WTC11 (cell line): ENCODE measurements at regions not wholly inside any gene's neighbourhood (a gene's known extent, or its start where the extent isn't known, plus 50 kb on each side); places are given as distances from the start of the nearest gene placed in this dataset.

Source experiments
- ATAC-seq: fragments of 200-7000 bp; cut with Tn5 transposase; 2 replicates; pipeline ENCODE4 v1.10.0; 2021; ENCODE audit warnings: mild to moderate bottlenecking, moderate library complexity
- CTCF ChIA-PET: fragments of 300-600 bp; sonication (Branson Sonifier 250); formaldehyde crosslinking; loops from one replicate; lab custom pipeline; 2021; ENCODE audit warnings: antibody characterized with exemption; lab: Charles Lee
- POLR2A ChIA-PET: fragments of 350-600 bp; sonication (Branson Sonifier 250); formaldehyde crosslinking; loops from one replicate; lab custom pipeline; 2021; ENCODE audit warnings: antibody characterized with exemption; lab: Charles Lee
- DNase-seq: peaks from one replicate; pipeline ENCODE4 v3.0.0; 2021; ENCODE audit warnings: low spot score
- H3K27ac Mint-ChIP-seq: 2 replicates; pipeline ENCODE4 v1.8.0; 2021; ENCODE audit warnings: mixed read lengths
- H3K27me3 Mint-ChIP-seq: 2 replicates; pipeline ENCODE4 v1.8.0; 2021; ENCODE audit warnings: low read depth, mild to moderate bottlenecking, moderate library complexity, mixed read lengths
- H3K36me3 Mint-ChIP-seq: 2 replicates; pipeline ENCODE4 v1.8.0; 2021; ENCODE audit warnings: mixed read lengths
- H3K4me1 Mint-ChIP-seq: 2 replicates; pipeline ENCODE4 v1.8.0; 2022; ENCODE audit warnings: mixed read lengths
- H3K4me3 Mint-ChIP-seq: 2 replicates; pipeline ENCODE4 v1.8.0; 2021; ENCODE audit warnings: mild to moderate bottlenecking, moderate library complexity, mixed read lengths
- H3K9me3 Mint-ChIP-seq: 2 replicates; pipeline ENCODE4 v1.8.0; 2021; ENCODE audit warnings: mixed read lengths
- AR ChIP-seq: fragments of 250-450 bp; sonication (Bioruptor Pico); IDR thresholded peaks from 2 replicates; pipeline ENCODE4 v1.9.0; 2021; ENCODE audit warnings: mild to moderate bottlenecking
- E2F1 ChIP-seq: sonication (generic); formaldehyde crosslinking; IDR thresholded peaks from 2 replicates; pipeline ENCODE4 v1.8.0; 2022; ENCODE audit warnings: mild to moderate bottlenecking, missing genetic modification reagents
- FOXP4 ChIP-seq: sonication (generic); formaldehyde crosslinking; IDR thresholded peaks from 2 replicates; pipeline ENCODE4 v1.8.0; 2022; ENCODE audit warnings: mild to moderate bottlenecking, missing genetic modification reagents
- JUN ChIP-seq: sonication (generic); formaldehyde crosslinking; IDR thresholded peaks from 2 replicates; pipeline ENCODE4 v1.8.0; 2023; ENCODE audit warnings: mild to moderate bottlenecking, missing genetic modification reagents
- MYBL2 ChIP-seq: sonication (generic); formaldehyde crosslinking; IDR thresholded peaks from 2 replicates; pipeline ENCODE4 v1.8.1; 2023; ENCODE audit warnings: mild to moderate bottlenecking, moderate library complexity, missing genetic modification reagents
- NR2C2 ChIP-seq: sonication (generic); formaldehyde crosslinking; IDR thresholded peaks from 2 replicates; pipeline ENCODE4 v1.8.0; 2022; ENCODE audit warnings: mild to moderate bottlenecking, missing genetic modification reagents
- PRRX2 ChIP-seq: fragments of 250-450 bp; sonication (Bioruptor Pico); IDR thresholded peaks from 2 replicates; pipeline ENCODE4 v1.8.0; 2021; ENCODE audit warnings: mild to moderate bottlenecking
- RORB ChIP-seq: fragments of 250-450 bp; sonication (Bioruptor Pico); IDR thresholded peaks from 2 replicates; pipeline ENCODE4 v1.9.0; 2021; ENCODE audit warnings: mild to moderate bottlenecking
- ZNF263 ChIP-seq: sonication (generic); formaldehyde crosslinking; IDR thresholded peaks from 2 replicates; pipeline ENCODE4 v1.8.1; 2022; ENCODE audit warnings: low read depth, mild to moderate bottlenecking, moderate library complexity, missing genetic modification reagents
- ZNF396 ChIP-seq: fragments of 250-450 bp; sonication (Bioruptor Pico); IDR thresholded peaks from 2 replicates; pipeline ENCODE4 v1.8.0; 2021; ENCODE audit warnings: mild to moderate bottlenecking, moderate library complexity, borderline replicate concordance
- ZNF425 ChIP-seq: fragments of 250-450 bp; sonication (Bioruptor Pico); conservative IDR thresholded peaks from 2 replicates; pipeline ENCODE4 v1.9.0; 2021; ENCODE audit warnings: mild to moderate bottlenecking
- TF ChIP-seq, protein P1 (sequence below): sonication (generic); formaldehyde crosslinking; IDR thresholded peaks from 2 replicates; pipeline ENCODE4 v1.8.1; 2022; ENCODE audit warnings: mild to moderate bottlenecking, moderate library complexity, missing genetic modification reagents
- TF ChIP-seq, protein P2 (sequence below): sonication (generic); formaldehyde crosslinking; IDR thresholded peaks from 2 replicates; pipeline ENCODE4 v1.8.0; 2023; ENCODE audit warnings: missing genetic modification reagents, mild to moderate bottlenecking, borderline replicate concordance
- TF ChIP-seq, protein P3 (sequence below): fragments of 250-450 bp; sonication (Bioruptor Pico); IDR thresholded peaks from 2 replicates; pipeline ENCODE4 v1.9.0; 2021; ENCODE audit warnings: moderate library complexity, mild to moderate bottlenecking, inconsistent platforms, borderline replicate concordance

- TF ChIP-seq FOXP4 (CRISPR knock-in tag) = no peak
- TF ChIP-seq, protein P1, sequence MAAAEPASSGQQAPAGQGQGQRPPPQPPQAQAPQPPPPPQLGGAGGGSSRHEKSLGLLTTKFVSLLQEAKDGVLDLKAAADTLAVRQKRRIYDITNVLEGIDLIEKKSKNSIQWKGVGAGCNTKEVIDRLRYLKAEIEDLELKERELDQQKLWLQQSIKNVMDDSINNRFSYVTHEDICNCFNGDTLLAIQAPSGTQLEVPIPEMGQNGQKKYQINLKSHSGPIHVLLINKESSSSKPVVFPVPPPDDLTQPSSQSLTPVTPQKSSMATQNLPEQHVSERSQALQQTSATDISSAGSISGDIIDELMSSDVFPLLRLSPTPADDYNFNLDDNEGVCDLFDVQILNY (CRISPR knock-in tag) = no peak
- TF ChIP-seq, all 79 proteins: peak for 0
Observed at GRCh38 chr6:15948930-15949900, 179.7 kb upstream of the MYLIP start (continued).

GRCh38 chr6:15947923-15948322 is 181.0 kb upstream of the MYLIP start:
- TF ChIP-seq, protein P2, sequence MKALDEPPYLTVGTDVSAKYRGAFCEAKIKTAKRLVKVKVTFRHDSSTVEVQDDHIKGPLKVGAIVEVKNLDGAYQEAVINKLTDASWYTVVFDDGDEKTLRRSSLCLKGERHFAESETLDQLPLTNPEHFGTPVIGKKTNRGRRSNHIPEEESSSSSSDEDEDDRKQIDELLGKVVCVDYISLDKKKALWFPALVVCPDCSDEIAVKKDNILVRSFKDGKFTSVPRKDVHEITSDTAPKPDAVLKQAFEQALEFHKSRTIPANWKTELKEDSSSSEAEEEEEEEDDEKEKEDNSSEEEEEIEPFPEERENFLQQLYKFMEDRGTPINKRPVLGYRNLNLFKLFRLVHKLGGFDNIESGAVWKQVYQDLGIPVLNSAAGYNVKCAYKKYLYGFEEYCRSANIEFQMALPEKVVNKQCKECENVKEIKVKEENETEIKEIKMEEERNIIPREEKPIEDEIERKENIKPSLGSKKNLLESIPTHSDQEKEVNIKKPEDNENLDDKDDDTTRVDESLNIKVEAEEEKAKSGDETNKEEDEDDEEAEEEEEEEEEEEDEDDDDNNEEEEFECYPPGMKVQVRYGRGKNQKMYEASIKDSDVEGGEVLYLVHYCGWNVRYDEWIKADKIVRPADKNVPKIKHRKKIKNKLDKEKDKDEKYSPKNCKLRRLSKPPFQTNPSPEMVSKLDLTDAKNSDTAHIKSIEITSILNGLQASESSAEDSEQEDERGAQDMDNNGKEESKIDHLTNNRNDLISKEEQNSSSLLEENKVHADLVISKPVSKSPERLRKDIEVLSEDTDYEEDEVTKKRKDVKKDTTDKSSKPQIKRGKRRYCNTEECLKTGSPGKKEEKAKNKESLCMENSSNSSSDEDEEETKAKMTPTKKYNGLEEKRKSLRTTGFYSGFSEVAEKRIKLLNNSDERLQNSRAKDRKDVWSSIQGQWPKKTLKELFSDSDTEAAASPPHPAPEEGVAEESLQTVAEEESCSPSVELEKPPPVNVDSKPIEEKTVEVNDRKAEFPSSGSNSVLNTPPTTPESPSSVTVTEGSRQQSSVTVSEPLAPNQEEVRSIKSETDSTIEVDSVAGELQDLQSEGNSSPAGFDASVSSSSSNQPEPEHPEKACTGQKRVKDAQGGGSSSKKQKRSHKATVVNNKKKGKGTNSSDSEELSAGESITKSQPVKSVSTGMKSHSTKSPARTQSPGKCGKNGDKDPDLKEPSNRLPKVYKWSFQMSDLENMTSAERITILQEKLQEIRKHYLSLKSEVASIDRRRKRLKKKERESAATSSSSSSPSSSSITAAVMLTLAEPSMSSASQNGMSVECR (CRISPR knock-in tag) = no peak
- TF ChIP-seq E2F1 = no peak
- TF ChIP-seq ZNF425 (CRISPR knock-in tag) = no peak
- TF ChIP-seq, protein P3, sequence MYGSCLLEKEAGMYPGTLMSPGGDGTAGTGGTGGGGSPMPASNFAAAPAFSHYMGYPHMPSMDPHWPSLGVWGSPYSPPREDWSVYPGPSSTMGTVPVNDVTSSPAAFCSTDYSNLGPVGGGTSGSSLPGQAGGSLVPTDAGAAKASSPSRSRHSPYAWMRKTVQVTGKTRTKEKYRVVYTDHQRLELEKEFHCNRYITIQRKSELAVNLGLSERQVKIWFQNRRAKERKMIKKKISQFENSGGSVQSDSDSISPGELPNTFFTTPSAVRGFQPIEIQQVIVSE (CRISPR knock-in tag) = no peak
- no peak for TF ChIP-seq ZNF396 (CRISPR knock-in tag)
- TF ChIP-seq NR2C2 (CRISPR knock-in tag) = no peak
- no peak for TF ChIP-seq RORB (CRISPR knock-in tag)
- no peak for TF ChIP-seq AR
- TF ChIP-seq PRRX2 (CRISPR knock-in tag) = no peak
- no peak for TF ChIP-seq JUN
- TF ChIP-seq ZNF263 (CRISPR knock-in tag) = no peak
- TF ChIP-seq MYBL2 (CRISPR knock-in tag) = no peak
- Mint-ChIP-seq H3K27ac (no peak overlapping the region), H3K4me1 (peaks cover 36% of the 10 kb centered on the region), H3K4me3 (no peak overlapping the region), H3K9me3 (no peaks in the 10 kb centered on the region), H3K36me3 (no peaks in the 10 kb centered on the region), H3K27me3 (no peaks in the 10 kb centered on the region)
- DNase-seq (no peak), ATAC-seq (no peak)
- POLR2A ChIA-PET = no interaction called here
- CTCF ChIA-PET = interaction anchor here (0.7 to 1.2 kb wide), 2 partner anchors 54 to 70 kb away, joined by 3 to 4 read pairs; no protein-coding TSS in a partner anchor
